GM12891 (cell line): ENCODE measurements at regions not wholly inside any gene's neighbourhood (a gene's known extent, or its start where the extent isn't known, plus 50 kb on each side); places are given as distances from the start of the nearest gene placed in this dataset.

Experiments used
- DNase-seq: peaks from one replicate; pipeline ENCODE4 v3.0.0; 2011; ENCODE audit warnings: low spot score; ENCODE audit not compliant: insufficient read length
- FAIRE-seq: peaks from 2 replicates; lab custom pipeline; 2011; peaks lifted over from hg19 to GRCh38; lab: Jason Lieb, UNC
- PAX5 ChIP-seq: IDR thresholded peaks from 2 replicates; pipeline ENCODE4 v1.6.1; 2011; ENCODE audit warnings: low read length, moderate library complexity, mild to moderate bottlenecking; ENCODE audit not compliant: insufficient read depth, severe bottlenecking
- POLR2A ChIP-seq: IDR thresholded peaks from 2 replicates; pipeline ENCODE4 v1.6.1; 2011; ENCODE audit warnings: low read depth, low read length, control low read depth
- POLR2AphosphoS5 ChIP-seq: IDR thresholded peaks from 2 replicates; pipeline ENCODE4 v1.6.1; 2011; ENCODE audit warnings: low read depth, low read length, control low read depth
- POU2F2 ChIP-seq: IDR thresholded peaks from 2 replicates; pipeline ENCODE4 v1.6.1; 2011; ENCODE audit warnings: low read depth, mild to moderate bottlenecking, control low read depth, low read length, moderate library complexity
- SPI1 ChIP-seq: IDR thresholded peaks from 2 replicates; pipeline ENCODE4 v1.6.1; 2011; ENCODE audit warnings: low read depth, low read length, control low read depth
- TAF1 ChIP-seq: IDR thresholded peaks from 2 replicates; pipeline ENCODE4 v1.6.1; 2011; ENCODE audit warnings: low read depth, low read length, control low read depth

- no peak for TF ChIP-seq TAF1
- no peak for FAIRE-seq
- DNase-seq = no peak
Observed at GRCh38 chr3:168738527-168739325, 643.0 kb upstream of the GOLIM4 start.

GRCh38 chr3:168736202-168736601 is 640.5 kb upstream of the GOLIM4 start:
- TF ChIP-seq POLR2AphosphoS5 (no peak), POU2F2 (no peak), TAF1 (no peak), POLR2A (no peak), PAX5 (no peak)
- FAIRE-seq (no peak), DNase-seq (no peak)

- DNase-seq (no peak), FAIRE-seq (no peak)
- no peak for TF ChIP-seq SPI1
- no peak for TF ChIP-seq PAX5
- TF ChIP-seq POU2F2 = no peak
- no peak for TF ChIP-seq POLR2AphosphoS5
- no peak for TF ChIP-seq TAF1
- TF ChIP-seq POLR2A = no peak
Observed at GRCh38 chr3:168730073-168730472, 634.3 kb upstream of the GOLIM4 start.

GRCh38 chr3:168722091-168722490 is 626.4 kb upstream of the GOLIM4 start:
- no peak for TF ChIP-seq PAX5
- no peak for TF ChIP-seq POU2F2
- TF ChIP-seq POLR2A = no peak
- TF ChIP-seq POLR2AphosphoS5 = no peak
- no peak for TF ChIP-seq TAF1
- no peak for TF ChIP-seq SPI1
- DNase-seq = no peak
- FAIRE-seq = no peak

- DNase-seq (no peak), FAIRE-seq (no peak)
Observed at GRCh38 chr3:168714609-168715240, 619.0 kb upstream of the GOLIM4 start.

GRCh38 chr3:168709073-168709472 is 613.3 kb upstream of the GOLIM4 start:
- no peak for DNase-seq
- TF ChIP-seq POLR2A (no peak), POLR2AphosphoS5 (no peak), PAX5 (no peak), TAF1 (no peak), SPI1 (no peak), POU2F2 (no peak)

More at GRCh38 chr3:168714609-168715240, 619.0 kb upstream of the GOLIM4 start:
- no peak for TF ChIP-seq POLR2AphosphoS5

GRCh38 chr3:168707900-168708299 is 612.2 kb upstream of the GOLIM4 start:
- FAIRE-seq (no peak), DNase-seq (no peak)
- TF ChIP-seq POLR2AphosphoS5 (no peak), POLR2A (no peak), SPI1 (no peak)

More at GRCh38 chr3:168709073-168709472, 613.3 kb upstream of the GOLIM4 start:
- no peak for FAIRE-seq

- TF ChIP-seq TAF1 (no peak), PAX5 (no peak)
- no peak for DNase-seq
- FAIRE-seq = no peak
Observed at GRCh38 chr3:168705412-168705811, 609.7 kb upstream of the GOLIM4 start.

GRCh38 chr3:168696051-168696450 is 600.3 kb upstream of the GOLIM4 start:
- TF ChIP-seq PAX5 = no peak
- TF ChIP-seq POLR2AphosphoS5 = no peak
- no peak for TF ChIP-seq SPI1
- TF ChIP-seq TAF1 = no peak
- no peak for TF ChIP-seq POLR2A
- no peak for TF ChIP-seq POU2F2
- no peak for FAIRE-seq
- DNase-seq = no peak

GRCh38 chr3:168693870-168694269 is 598.1 kb upstream of the GOLIM4 start:
- FAIRE-seq (no peak), DNase-seq (no peak)
- no peak for TF ChIP-seq POU2F2
- no peak for TF ChIP-seq SPI1
- no peak for TF ChIP-seq POLR2A
- no peak for TF ChIP-seq PAX5
- TF ChIP-seq TAF1 = no peak
- TF ChIP-seq POLR2AphosphoS5 = no peak
